Medulla oblongata (tissue), 1 donor: ENCODE measurements at regions not wholly inside any gene's neighbourhood (a gene's known extent, or its start where the extent isn't known, plus 50 kb on each side); places are given as distances from the start of the nearest gene placed in this dataset.

ENCODE experiments used
- DNase-seq: peaks from one replicate; pipeline ENCODE4 v3.0.0-alpha.2; 2015; ENCODE audit errors: extremely low spot score

DNA sequence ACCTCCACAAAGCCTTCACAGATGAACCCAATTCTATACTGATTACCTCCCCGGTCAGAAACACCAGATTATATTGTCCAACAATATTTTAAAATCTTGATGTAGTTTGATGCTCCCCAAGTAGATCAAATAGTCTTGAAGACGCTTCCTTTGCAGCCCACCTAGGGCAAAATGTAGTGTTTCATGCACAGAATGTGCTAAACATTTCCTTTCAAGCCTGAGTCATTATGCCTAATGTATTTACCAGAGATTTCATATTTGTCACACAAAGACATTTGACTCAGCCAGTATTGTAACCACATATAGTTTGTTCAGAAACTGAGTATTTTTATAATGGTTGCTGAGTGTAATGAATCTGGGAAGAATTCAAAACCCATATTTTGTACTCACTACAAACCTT, 1396.8 kb downstream of the LRRC4C start:
- DNase-seq, result no peak

DNA sequence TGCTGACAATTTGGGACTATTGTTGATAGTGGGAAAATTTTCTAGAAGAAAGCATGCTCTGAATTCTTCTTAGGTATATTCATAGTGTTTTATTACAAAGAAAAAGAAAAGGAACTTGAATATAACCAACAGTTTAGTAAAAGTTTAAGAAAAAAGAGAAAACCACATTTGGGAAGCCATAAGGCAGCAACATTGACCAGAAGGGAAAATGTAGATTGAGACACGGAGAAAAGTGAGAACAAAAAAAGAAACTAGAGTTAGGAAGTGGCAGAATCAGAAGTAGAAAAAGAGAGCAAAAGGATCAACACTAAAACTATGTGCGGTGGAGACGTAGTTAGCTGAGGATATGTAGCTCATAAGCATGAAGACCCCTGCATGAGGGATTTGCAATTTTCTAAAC, 1398.2 kb downstream of the LRRC4C start:
- no peak for DNase-seq

DNA sequence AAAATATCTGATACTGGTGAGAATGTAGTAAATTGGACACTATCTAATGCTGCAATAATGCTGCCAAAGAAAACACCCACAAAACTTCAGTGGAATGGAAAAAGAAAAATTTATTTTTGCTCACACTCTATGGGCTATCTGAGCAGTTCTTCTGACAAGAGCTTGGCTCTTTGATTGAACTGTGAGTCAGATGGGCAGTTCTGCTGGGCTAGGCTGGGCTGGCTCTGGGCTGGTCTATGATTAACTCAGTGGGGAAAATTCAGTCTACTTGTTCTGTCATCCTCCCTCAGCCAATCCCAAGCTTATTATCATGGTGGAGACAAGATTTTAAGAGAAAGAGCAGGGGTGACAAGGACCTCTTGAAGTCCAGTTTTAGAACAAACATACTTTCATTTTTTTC, 1404.8 kb downstream of the LRRC4C start:
- no peak for DNase-seq

DNA sequence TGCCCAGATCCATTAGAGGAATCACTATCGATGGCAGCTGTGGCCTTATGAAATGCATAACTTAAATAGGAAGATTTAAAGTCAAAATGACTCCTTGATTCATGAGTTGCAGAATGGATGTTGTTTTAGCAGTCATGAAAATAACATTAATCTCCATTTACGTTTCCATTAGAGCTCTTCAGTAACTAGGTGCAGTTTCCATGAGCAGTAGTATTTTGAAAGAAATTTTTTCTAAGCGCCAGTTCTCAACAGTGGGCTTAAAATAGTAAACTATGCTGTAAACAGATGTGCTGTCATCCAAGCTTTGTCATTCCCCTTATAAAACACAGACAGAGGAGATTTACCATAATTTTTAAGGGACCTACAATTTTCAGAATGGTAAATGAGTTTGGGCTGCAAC, 1414.1 kb downstream of the LRRC4C start:
- DNase-seq, result no peak

DNA sequence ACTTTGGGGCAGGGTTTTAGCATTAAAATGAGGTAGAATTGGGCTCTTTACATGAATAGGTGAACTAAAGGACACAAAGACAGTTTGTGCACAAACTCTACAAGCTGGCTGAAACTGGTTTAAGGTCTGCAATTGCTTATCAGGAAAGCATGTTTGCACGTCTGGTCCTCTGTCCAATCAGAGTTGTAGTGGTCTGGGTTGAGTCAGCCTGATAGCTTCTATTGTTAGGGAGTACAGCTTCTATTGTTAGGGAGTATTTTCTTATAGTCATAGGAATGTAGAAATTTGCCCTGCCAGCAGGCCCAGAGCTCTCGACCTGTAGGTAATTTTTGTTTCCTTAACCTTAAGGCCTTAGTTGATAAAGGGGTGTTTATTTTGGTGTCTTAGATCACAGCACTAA, 1422.4 kb downstream of the LRRC4C start:
- no peak for DNase-seq

DNA sequence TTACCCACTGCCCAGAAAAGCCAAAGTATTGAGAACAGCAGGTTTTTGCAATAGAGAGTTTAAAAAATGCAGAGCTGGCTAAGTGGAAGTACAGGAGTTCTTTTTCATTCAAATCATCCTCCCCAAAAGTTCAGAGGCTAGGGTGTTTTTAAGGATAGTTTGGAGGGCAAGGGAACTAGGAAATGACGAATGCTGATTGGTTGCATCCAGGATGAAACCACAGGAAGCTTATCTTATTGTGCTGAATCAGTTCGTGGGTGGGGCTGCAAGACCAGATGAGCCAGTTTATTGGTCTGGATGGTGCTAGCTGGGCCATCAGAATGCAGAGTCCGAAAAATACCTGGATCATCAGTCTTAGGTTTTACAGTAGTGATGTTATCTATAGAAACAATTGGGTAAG, 1427.1 kb downstream of the LRRC4C start:
- DNase-seq, result no peak

DNA sequence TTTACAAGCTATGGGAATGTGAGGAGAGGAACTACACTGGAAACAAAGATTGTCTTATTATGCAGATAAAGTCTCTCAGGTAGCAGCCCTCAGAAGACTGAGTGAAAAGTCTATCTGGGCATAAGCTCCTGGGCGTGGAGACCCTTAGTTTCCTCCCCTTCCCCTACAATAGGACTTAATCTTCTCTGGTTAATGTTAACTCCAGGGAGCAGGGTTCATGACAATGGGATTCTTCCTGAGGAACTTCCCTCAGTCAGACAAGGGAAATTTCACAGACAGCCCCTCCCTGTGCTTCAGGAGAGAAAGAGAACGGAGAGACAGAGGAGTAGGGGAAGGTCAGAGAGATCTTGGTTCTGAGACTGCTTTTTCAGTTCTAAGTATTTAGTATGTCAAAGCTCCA, 1428.6 kb downstream of the LRRC4C start:
- DNase-seq, result no peak

DNA sequence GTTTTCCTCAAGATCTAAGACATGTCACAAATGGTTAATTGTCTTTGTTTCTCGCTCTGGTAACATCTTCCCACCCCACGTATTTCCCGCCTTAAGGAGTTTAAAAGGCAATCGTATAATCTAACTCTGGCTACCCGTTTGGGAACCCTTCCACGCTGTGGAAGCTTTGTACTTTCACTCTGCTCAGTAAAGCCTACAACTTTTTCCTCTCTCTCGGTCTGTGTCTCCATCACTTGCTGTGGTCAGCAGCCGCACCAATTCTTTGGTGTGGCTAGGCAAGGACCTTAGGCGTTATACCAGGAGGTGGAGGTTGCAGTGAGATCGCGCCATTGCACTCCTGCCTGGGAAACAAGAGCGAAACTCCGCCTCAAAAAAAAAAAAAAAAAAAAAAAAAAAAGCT, 1430.1 kb downstream of the LRRC4C start:
- no peak for DNase-seq

DNA sequence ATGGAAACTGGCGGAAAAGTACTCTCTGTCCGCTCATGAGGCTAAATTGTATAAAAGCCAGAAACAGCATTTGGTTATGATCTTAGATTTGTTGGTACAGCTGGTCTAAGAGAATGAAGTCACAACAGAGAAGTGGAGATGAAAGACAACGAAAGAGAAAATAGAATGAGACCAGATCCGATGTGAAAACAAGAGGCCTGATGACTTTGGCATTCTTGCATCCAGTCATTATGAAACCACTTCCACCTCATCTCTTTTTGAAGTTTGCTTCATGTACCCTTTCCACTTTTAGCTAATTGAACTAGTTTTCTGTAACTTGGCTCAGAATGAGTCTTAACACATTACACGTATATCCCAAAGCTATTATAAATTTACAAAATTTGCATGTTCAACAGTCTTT, 1431.7 kb downstream of the LRRC4C start:
- no peak for DNase-seq

DNA sequence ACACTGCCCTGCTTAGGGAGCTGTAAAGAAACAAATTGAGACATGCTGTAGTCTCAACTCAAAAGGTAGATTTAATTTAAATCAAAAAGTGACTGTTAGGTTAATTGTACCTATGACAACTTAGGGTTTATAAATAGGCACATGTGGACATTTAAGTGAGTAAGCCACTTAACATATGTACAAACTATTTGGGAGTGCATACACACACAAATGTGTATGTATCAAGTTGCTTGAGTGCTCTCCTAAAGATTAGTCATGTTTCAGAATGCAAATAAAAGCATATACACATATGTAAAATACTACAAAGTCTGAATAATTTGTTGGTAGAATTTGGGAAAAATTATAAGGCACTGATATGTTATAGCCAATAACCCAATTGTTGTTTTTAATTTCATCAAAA, 1435.7 kb downstream of the LRRC4C start:
- no peak for DNase-seq

DNA sequence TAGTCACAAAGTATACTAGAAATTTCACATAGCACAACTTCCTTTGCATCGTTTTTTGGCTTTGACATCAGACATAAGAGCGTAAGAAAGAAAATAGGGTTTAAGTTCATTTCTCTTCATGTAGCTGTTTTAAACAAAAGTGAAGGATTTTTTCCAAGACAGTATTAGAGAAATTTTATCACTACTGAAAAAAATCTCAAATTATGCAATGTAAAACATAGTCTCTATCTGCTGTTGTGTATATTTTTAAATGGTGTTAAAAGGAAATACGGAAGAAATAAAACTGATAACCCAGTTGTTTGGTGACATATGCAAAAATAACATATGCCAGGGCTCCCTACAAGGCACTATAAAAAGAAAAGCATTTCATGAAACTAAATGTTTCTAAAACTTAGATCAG, 1449.4 kb downstream of the LRRC4C start:
- DNase-seq, result no peak

DNA sequence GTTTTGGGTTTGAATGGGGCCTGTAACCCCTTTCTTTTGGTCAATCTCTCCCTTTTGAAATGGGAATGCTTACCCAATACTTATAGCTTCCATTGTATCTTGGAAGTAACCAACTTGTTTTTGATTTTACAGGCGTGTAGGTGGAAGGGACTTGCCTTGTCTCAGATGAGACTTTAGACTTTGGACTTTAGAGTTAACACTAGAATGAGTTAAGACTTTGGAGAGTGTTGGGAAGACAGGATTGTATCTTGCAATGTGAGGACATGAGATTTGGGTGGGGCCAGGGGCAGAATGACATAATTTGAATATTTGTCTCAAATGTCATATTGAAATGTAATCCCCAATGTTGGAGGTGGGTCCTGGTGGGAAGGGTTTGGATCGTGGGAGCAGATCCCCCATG, 1466.9 kb downstream of the LRRC4C start:
- no peak for DNase-seq

DNA sequence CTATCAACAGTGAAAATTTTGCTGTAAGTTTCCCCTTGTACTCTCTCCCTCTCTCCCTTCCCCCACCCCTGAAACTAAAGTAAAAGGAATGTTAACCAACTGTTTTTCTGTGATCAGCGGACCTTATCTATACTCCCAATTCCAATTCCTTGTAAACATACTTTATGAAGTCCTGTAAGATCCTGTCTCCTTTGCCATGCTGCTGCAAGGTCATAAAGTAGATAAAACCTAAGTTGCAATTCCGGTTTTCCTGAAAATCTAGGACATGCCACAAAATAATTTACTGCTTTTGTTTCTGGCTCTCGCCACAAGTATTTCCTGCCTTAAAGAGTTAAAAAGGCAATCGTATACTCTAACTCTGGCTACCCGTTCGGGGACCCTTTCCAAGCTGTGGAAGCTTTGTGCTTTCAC, 1469.0 kb downstream of the LRRC4C start:
- no peak for DNase-seq

DNA sequence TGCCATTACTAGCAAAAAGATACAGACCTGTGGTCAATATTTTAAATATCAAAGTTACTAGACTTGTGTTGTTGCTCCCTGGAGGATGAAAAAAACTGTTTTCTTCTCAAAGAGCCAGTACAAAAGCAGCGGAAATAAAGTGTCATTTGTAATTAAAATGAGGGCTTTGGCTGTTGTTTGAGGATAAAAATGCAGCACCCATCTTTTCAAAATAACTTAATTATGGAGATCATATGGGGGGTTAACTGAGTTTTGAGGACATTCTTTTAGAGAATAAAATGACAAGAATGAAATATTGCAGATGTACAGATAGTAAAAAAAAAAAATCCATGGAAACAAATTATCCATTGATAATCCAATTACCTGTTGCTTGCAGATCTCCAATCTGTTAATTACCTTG, 1484.4 kb downstream of the LRRC4C start:
- DNase-seq, result no peak

DNA sequence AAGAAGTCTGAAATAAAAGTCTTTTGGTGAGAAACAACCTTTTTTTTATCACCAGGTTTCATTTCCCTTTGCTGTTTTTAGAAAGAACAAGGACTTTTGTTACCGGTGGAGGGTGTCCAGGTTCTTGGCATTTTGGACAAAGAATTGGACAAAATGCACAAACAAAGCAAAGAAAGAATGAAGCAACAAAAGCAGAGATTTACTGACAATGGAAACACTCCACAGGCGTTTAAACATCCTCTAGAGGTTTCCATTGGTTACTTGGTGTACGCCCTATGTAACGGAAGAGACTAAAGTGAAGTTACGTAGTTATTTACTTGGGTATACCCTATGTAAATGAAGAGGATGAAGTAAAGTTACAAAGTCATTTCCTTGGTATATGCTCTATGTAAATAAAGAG, 1487.0 kb downstream of the LRRC4C start:
- no peak for DNase-seq

DNA sequence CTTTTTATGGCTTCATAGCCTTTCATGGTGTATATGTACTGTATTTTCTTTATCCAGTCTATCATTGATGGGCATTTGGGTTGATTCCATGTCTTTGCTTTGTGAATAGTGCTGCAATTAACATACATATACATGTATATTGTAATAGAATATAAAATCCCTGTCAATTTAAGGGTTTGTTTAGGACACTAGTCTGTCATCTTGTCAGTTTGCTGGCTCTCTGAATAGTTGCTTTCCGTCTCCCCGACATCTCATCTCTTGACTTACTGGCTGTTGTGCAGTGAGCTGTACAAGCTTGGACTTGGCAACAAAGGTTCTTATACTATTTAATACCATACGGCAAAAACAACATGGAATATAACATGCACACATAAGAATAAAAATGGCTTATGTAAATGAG, 1487.5 kb downstream of the LRRC4C start:
- no peak for DNase-seq

DNA sequence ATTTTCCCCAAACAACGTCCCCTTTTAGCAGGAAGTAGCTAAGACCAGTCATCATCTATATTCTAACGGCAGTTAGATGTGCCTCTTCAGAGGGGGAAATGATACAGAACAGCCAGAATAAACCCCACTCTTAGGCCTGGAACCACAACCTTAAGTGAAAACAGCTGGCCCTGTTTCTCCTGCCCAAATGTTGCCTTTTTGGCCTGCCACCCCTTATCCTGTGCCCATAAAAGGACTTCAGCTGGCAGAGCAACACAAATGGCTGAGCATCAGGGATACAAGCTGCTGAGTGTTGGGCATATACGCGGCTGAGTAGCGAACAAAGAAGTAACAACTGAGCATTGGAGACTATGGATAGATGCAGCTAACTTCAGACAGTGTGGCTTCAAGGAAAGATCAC, 1491.4 kb downstream of the LRRC4C start:
- no peak for DNase-seq

DNA sequence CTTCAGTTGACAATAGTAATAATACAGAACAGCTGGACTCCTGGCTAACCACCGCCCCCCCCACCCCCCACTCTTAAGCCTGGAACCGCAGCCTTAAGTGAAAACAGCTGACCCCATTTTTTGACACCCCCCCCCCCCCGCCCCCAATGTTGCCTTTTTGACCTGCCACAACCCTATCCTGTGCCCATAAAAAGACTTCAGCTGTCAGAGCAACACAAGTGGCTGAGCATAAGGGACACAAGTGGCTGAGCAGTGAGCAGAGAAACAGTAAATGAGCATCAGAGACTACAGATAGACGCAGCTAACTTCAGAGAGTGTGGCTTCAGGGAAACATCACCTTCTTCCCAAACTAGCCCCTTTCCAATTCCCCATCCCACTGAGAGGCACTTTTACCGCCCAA, 1493.8 kb downstream of the LRRC4C start:
- no peak for DNase-seq

DNA sequence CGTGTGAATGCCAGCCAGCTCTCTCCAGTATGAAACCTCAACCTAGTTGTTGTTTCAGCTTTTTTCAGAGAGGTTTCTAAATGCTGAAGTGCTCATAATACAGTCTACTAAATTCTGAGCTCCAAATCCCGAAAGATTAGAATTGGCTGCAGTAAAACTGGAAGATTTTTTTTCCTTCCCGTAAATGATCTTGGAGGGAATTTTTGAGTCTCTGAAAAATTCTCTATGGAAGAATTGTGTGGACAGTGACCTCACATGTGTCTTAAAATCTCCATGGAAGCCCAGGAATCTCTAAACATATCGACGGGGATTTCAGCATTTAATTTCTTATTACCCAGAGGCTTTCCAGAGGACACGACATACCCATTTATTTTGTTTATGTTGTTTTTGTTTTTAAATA, 1499.2 kb downstream of the LRRC4C start:
- no peak for DNase-seq

DNA sequence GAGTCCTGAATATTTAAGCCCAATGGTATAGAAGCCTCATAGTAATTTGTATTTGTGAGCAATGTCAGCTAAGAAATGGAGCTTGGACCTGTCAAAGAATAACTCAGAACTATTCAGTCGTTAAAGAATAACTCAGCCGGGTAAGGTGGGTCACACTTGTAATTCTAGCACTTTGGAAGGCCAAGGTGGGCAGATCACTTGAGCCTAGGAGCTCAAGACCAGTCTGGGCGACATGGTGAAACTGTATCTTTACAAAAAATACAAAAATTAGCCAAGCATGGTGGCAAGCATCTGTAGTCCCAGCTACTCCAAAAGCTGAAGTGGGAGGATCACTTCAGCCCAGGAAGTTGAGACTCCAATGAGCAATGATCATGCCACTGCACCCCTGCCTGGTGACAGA, 1526.5 kb downstream of the LRRC4C start:
- DNase-seq, result no peak

DNA sequence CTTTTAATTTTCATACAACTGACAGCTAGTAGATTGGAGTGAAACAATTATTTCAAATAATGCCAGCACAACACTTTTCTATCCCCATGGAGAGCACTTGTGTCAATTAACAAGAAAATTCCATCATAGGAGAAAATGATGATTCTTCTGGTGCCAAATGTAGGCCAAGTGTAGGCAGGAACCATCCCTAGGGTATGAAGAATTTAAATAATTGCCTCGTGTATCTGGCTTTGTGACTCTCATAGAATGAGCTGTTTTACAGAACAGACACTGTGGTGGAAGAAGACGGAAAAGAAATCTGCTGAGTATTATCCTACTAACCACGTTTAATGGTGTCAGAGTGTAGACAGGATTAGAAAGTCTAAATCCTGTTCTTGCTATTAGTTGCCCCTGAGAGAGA, 1542.2 kb downstream of the LRRC4C start:
- DNase-seq, result no peak

DNA sequence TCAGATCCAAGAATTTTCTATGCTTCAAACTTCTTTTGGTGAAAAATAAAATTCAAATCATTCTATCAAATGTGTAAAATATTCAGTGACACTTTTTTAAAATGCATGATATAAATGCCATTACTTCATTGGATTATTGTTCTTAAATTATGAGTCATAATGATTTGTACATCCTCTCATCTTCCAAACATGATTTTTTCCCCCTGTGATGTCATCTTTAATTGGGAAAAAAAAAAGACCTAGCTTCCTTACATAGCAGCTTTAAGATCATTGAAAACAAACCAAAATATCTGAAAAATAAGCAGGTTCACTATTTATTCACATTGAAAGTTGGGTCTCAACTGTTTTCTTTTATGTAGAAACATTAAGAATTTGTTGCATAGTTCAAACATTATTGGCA, 1549.4 kb downstream of the LRRC4C start:
- no peak for DNase-seq

DNA sequence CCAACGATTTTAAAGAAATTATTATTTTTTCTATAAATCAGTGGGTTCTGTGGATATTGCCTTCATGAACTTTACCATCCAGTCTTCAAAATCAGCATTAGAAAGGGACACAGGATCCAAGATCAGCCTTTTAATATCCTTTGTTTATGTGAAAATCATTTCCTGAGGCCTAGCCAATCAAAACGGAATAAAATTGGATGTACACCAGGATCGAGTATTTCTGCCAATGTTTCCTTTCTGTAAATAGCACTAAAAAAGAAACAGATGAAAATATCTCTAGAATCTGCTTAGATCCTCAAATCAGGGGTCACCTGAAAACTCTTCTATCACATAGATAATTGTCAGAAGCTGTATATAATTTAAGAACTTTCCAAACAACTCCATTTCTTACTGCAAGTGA, 1598.5 kb downstream of the LRRC4C start:
- DNase-seq, result no peak

DNA sequence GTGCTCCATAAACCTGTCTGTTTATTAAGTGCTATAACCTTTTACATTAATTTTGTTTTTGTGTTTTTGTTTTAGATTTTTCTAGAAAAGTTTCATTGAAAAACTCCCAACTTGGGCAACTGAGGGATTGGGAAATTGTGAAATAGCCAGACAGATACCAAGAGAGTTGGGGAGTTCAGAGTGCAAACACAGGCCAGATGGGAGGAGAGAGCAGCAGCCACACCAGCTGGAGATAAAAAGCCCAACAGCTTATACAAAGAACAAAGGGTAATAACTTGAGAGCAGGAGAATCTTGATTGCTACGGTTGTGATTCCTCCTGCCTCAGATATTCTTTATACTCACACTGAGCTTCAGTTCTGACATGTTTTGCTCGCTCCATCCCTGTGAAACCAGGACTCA, 1642.2 kb downstream of the LRRC4C start:
- DNase-seq, result no peak

DNA sequence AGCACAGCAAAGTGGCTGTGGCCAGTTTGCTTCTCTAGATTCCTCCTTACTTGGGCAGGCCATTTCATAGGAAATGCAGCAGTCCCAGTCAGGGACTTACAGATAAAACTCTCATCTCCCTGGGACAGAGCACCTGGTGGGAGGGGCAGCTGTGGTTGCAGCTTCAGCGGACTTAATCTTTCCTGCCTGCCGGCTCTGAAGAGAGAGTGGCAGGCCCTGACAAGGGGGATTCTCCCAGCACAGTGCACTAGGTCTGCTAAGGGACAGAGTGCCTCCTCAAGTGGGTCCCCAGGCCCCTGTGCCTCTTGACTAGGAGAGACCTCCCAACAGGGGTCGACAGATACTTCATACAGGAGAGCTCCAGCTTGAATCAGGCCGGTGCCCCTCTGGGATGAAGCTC, 1649.1 kb downstream of the LRRC4C start:
- DNase-seq, result no peak
